Neural progenitor cell (in vitro differentiated cells): ENCODE measurements at regions not wholly inside any gene's neighbourhood (a gene's known extent, or its start where the extent isn't known, plus 50 kb on each side); places are given as distances from the start of the nearest gene placed in this dataset.

Experiments
- DNase-seq: peaks from one replicate; pipeline ENCODE4 v3.0.0-alpha.2; 2016; ENCODE audit warnings: low spot score
- H2AFZ ChIP-seq: fragments of 200-600 bp; sonication (generic); replicated peaks from 2 replicates; pipeline ENCODE4 v1.6.1; 2016; ENCODE audit warnings: antibody characterized with exemption
- H3F3A ChIP-seq: fragments of 200-600 bp; sonication (generic); 2 replicates; pipeline ENCODE4 v1.6.1; 2016; ENCODE audit warnings: antibody characterized with exemption, low read depth
- H3K27ac ChIP-seq: fragments of 200-600 bp; sonication (generic); 2 replicates; pipeline ENCODE4 v1.5.1; 2016; ENCODE audit warnings: mild to moderate bottlenecking
- H3K27me3 ChIP-seq: fragments of 200-600 bp; sonication (generic); 2 replicates; pipeline ENCODE4 v1.6.1; 2016; ENCODE audit warnings: mild to moderate bottlenecking, moderate library complexity
- H3K36me3 ChIP-seq: fragments of 200-600 bp; sonication (generic); 2 replicates; pipeline ENCODE4 v1.5.1; 2016
- H3K4me1 ChIP-seq: fragments of 200-600 bp; sonication (generic); 2 replicates; pipeline ENCODE4 v1.6.1; 2016; ENCODE audit warnings: mixed run types
- H3K4me2 ChIP-seq: fragments of 200-600 bp; sonication (generic); 2 replicates; pipeline ENCODE4 v1.6.1; 2016
- H3K4me3 ChIP-seq: fragments of 200-600 bp; sonication (generic); 2 replicates; pipeline ENCODE4 v1.5.1; 2016
- H3K79me2 ChIP-seq: fragments of 200-600 bp; sonication (generic); 2 replicates; pipeline ENCODE4 v1.6.1; 2016; ENCODE audit warnings: low read depth
- H3K9ac ChIP-seq: fragments of 200-600 bp; sonication (generic); 2 replicates; pipeline ENCODE4 v1.6.1; 2016
- H3K9me3 ChIP-seq: fragments of 200-600 bp; sonication (generic); 2 replicates; pipeline ENCODE4 v1.5.1; 2016; ENCODE audit warnings: low read depth
- H4K20me1 ChIP-seq: fragments of 200-600 bp; sonication (generic); 2 replicates; pipeline ENCODE4 v1.6.1; 2016; ENCODE audit warnings: low read depth
- H3K27ac Mint-ChIP-seq: 3 replicates; pipeline ENCODE4 v1.8.0; 2021; ENCODE audit warnings: mixed read lengths
- H3K27me3 Mint-ChIP-seq: 2 replicates; pipeline ENCODE4 v1.8.0; 2022; ENCODE audit warnings: low read depth, mild to moderate bottlenecking, inconsistent platforms, moderate library complexity, mixed read lengths; ENCODE audit not compliant: insufficient read depth
- H3K36me3 Mint-ChIP-seq: 3 replicates; pipeline ENCODE4 v1.8.0; 2021; ENCODE audit warnings: mixed read lengths
- H3K4me1 Mint-ChIP-seq: 3 replicates; pipeline ENCODE4 v1.8.0; 2021; ENCODE audit warnings: mixed read lengths
- H3K4me3 Mint-ChIP-seq: 3 replicates; pipeline ENCODE4 v1.8.0; 2021; ENCODE audit warnings: mild to moderate bottlenecking, moderate library complexity, mixed read lengths
- H3K9me3 Mint-ChIP-seq: 3 replicates; pipeline ENCODE4 v1.8.0; 2020; ENCODE audit warnings: mixed read lengths
- CTCF ChIP-seq: fragments of 200-600 bp; sonication (generic); IDR thresholded peaks from 2 replicates; pipeline ENCODE4 v1.5.1; 2017; ENCODE audit warnings: antibody characterized with exemption, mild to moderate bottlenecking
- EZH2 ChIP-seq: fragments of 200-600 bp; sonication (generic); IDR thresholded peaks from 2 replicates; pipeline ENCODE4 v1.6.1; 2017; ENCODE audit warnings: antibody characterized with exemption, mild to moderate bottlenecking, moderate library complexity
- EZH2phosphoT487 ChIP-seq: fragments of 200-600 bp; sonication (generic); IDR thresholded peaks from 2 replicates; pipeline ENCODE4 v1.6.1; 2017; ENCODE audit warnings: antibody characterized with exemption

GRCh38 chr5:37988454-37989046 lies 148.7 kb upstream of the GDNF start:
- H4K20me1 ChIP-seq: no peaks in the 10 kb centered on the region
- H3K9ac ChIP-seq: no peak overlapping the region
- no peak overlapping the region for H2AFZ ChIP-seq
- H3K27ac ChIP-seq: no peak overlapping the region
- H3K4me3 ChIP-seq: no peak overlapping the region
- no peaks in the 10 kb centered on the region for H3K79me2 ChIP-seq
- DNase-seq: no peak
- H3K27me3 ChIP-seq: no peaks in the 10 kb centered on the region
- TF ChIP-seq EZH2phosphoT487: no peak
- TF ChIP-seq CTCF: no peak
- no peak for TF ChIP-seq EZH2
- H3K27ac Mint-ChIP-seq: no peak overlapping the region
- no peaks in the 10 kb centered on the region for H3K9me3 ChIP-seq
- no peaks in the 10 kb centered on the region for H3K36me3 ChIP-seq
- no peaks in the 10 kb centered on the region for H3K36me3 Mint-ChIP-seq
- peaks cover 14% of the 10 kb centered on the region for H3K4me1 Mint-ChIP-seq
- no peaks in the 10 kb centered on the region for H3K9me3 Mint-ChIP-seq
- H3K27me3 Mint-ChIP-seq: no peaks in the 10 kb centered on the region
- H3K4me2 ChIP-seq: no peak overlapping the region
- no peak overlapping the region for H3K4me3 Mint-ChIP-seq
- H3K4me1 ChIP-seq: no peaks in the 10 kb centered on the region
- H3F3A ChIP-seq: no peaks in the 10 kb centered on the region

- no peaks in the 10 kb centered on the region for H3K36me3 ChIP-seq
- no peaks in the 10 kb centered on the region for H3K9me3 ChIP-seq
- no peak overlapping the region for H3K4me3 ChIP-seq
- H3K36me3 Mint-ChIP-seq: no peaks in the 10 kb centered on the region
- H3K9me3 Mint-ChIP-seq: peaks cover 6% of the 10 kb centered on the region
- no peak overlapping the region for H3K9ac ChIP-seq
- no peaks in the 10 kb centered on the region for H3F3A ChIP-seq
- H3K4me2 ChIP-seq: no peak overlapping the region
- TF ChIP-seq EZH2phosphoT487 (no peak), CTCF (no peak), EZH2 (no peak)
- no peaks in the 10 kb centered on the region for H3K4me1 ChIP-seq
- H3K4me1 Mint-ChIP-seq: no peaks in the 10 kb centered on the region
- H3K27ac ChIP-seq: no peak overlapping the region
- no peaks in the 10 kb centered on the region for H3K27me3 ChIP-seq
- no peak overlapping the region for H2AFZ ChIP-seq
- no peak for DNase-seq
- no peak overlapping the region for H3K27ac Mint-ChIP-seq
- H3K79me2 ChIP-seq: no peaks in the 10 kb centered on the region
- H3K27me3 Mint-ChIP-seq: peaks cover 10% of the 10 kb centered on the region
- no peaks in the 10 kb centered on the region for H4K20me1 ChIP-seq
- no peak overlapping the region for H3K4me3 Mint-ChIP-seq
Observed at GRCh38 chr5:37984300-37984699, 144.5 kb upstream of the GDNF start.

- H3K27me3 Mint-ChIP-seq: peaks cover 10% of the 10 kb centered on the region
- peaks cover 6% of the 10 kb centered on the region for H3K9me3 Mint-ChIP-seq
- H3K27ac ChIP-seq: no peak overlapping the region
Observed at GRCh38 chr5:37983463-37983862, 143.6 kb upstream of the GDNF start.

More at GRCh38 chr5:37983463-37983862, 143.6 kb upstream of the GDNF start:
- H4K20me1 ChIP-seq: no peaks in the 10 kb centered on the region
- TF ChIP-seq EZH2phosphoT487: no peak
- TF ChIP-seq EZH2: no peak
- TF ChIP-seq CTCF: no peak
- Mint-ChIP-seq H3K36me3 (no peaks in the 10 kb centered on the region), H3K4me1 (no peaks in the 10 kb centered on the region), H3K27ac (no peak overlapping the region), H3K4me3 (no peak overlapping the region)
- H3K27me3 ChIP-seq: no peaks in the 10 kb centered on the region
- H3F3A ChIP-seq: no peaks in the 10 kb centered on the region
- no peaks in the 10 kb centered on the region for H3K36me3 ChIP-seq
- no peak overlapping the region for H3K4me3 ChIP-seq
- no peaks in the 10 kb centered on the region for H3K9me3 ChIP-seq
- no peak for DNase-seq
- no peak overlapping the region for H3K9ac ChIP-seq
- no peak overlapping the region for H3K4me2 ChIP-seq
- no peaks in the 10 kb centered on the region for H3K4me1 ChIP-seq
- H2AFZ ChIP-seq: no peak overlapping the region
- H3K79me2 ChIP-seq: no peaks in the 10 kb centered on the region
